IMR-90 (cell line): ENCODE measurements at regions not wholly inside any gene's neighbourhood (a gene's known extent, or its start where the extent isn't known, plus 50 kb on each side); places are given as distances from the start of the nearest gene placed in this dataset.

Experiments
- ATAC-seq: fragments of 200-7000 bp; cut with Tn5 transposase; 2 replicates; pipeline ENCODE4 v1.9.1; 2020; ENCODE audit warnings: low read depth, mild to moderate bottlenecking, moderate library complexity
- BruUV-seq: library from RNA; stranded (reverse); fragments of 400-500 nt; replicated peaks from 2 replicates; lab custom pipeline; 2021; lab: Mats Ljungman, UMichigan
- CTCF ChIA-PET: fragments of 300-600 bp; formaldehyde crosslinking; extraction: SDS; loops from one replicate; lab custom pipeline; 2021; ENCODE audit warnings: antibody characterized with exemption; lab: Yijun Ruan, JAX
- POLR2A ChIA-PET: fragments of 300-600 bp; sonication (Branson Sonifier 250); formaldehyde crosslinking; loops from one replicate; lab custom pipeline; 2022; ENCODE audit warnings: antibody characterized with exemption; ENCODE audit not compliant: unreplicated experiment; lab: Charles Lee
- DNase-seq: peaks from one replicate; pipeline ENCODE4 v3.0.0; 2013
- H2AFZ ChIP-seq: replicated peaks from 2 replicates; pipeline ENCODE3; 2013; ENCODE audit warnings: low read length, mild to moderate bottlenecking; ENCODE audit not compliant: poor library complexity
- H2AK5ac ChIP-seq: 2 replicates; pipeline ENCODE4 v1.6.1; 2013; ENCODE audit warnings: low read depth, low read length, inconsistent platforms
- H2AK9ac ChIP-seq: replicated peaks from 2 replicates; pipeline ENCODE3; 2013; ENCODE audit warnings: mild to moderate bottlenecking, low read depth, low read length, moderate library complexity; ENCODE audit not compliant: poor library complexity
- H2BK120ac ChIP-seq: 2 replicates; pipeline ENCODE4 v1.6.1; 2013; ENCODE audit warnings: low read depth, low read length, inconsistent platforms
- H2BK15ac ChIP-seq: 3 replicates; pipeline ENCODE4 v1.6.1; 2013; ENCODE audit warnings: low read depth, low read length, inconsistent platforms
- H2BK20ac ChIP-seq: 2 replicates; pipeline ENCODE4 v1.6.1; 2013; ENCODE audit warnings: low read depth, mild to moderate bottlenecking, inconsistent platforms, low read length, moderate library complexity
- H2BK5ac ChIP-seq: 2 replicates; pipeline ENCODE4 v1.6.1; 2013; ENCODE audit warnings: mild to moderate bottlenecking, low read depth, low read length, inconsistent platforms; ENCODE audit not compliant: poor library complexity, severe bottlenecking
- H3K14ac ChIP-seq: replicated peaks from 2 replicates; pipeline ENCODE4 v1.6.1; 2013; ENCODE audit warnings: low read depth, low read length, inconsistent platforms
- H3K18ac ChIP-seq: 2 replicates; pipeline ENCODE4 v1.6.1; 2013; ENCODE audit warnings: low read depth, low read length, control low read depth
- H3K23ac ChIP-seq: 2 replicates; pipeline ENCODE4 v1.6.1; 2013; ENCODE audit warnings: low read depth, low read length, inconsistent platforms
- H3K27ac ChIP-seq: 2 replicates; pipeline ENCODE4 v1.5.1; 2013; ENCODE audit warnings: mild to moderate bottlenecking, control low read depth, low read length; ENCODE audit not compliant: insufficient read depth
- H3K27me3 ChIP-seq: 2 replicates; pipeline ENCODE4 v1.6.1; 2013; ENCODE audit warnings: low read length; ENCODE audit not compliant: control insufficient read depth, insufficient read depth
- H3K36me3 ChIP-seq: 2 replicates; pipeline ENCODE4 v1.6.1; 2013; ENCODE audit warnings: low read length, mixed read lengths; ENCODE audit not compliant: control insufficient read depth, insufficient read depth
- H3K4ac ChIP-seq: 2 replicates; pipeline ENCODE4 v1.6.1; 2013; ENCODE audit warnings: low read depth, low read length, inconsistent platforms
- H3K4me1 ChIP-seq: 2 replicates; pipeline ENCODE4 v1.6.1; 2013; ENCODE audit warnings: low read length, mixed read lengths; ENCODE audit not compliant: control insufficient read depth, insufficient read depth
- H3K4me2 ChIP-seq: 2 replicates; pipeline ENCODE4 v1.6.1; 2013; ENCODE audit warnings: low read depth, mild to moderate bottlenecking, control low read depth, low read length, moderate library complexity
- H3K4me3 ChIP-seq: 2 replicates; pipeline ENCODE4 v1.5.1; 2013; ENCODE audit warnings: low read depth, mild to moderate bottlenecking, control low read depth, low read length, moderate library complexity; ENCODE audit not compliant: insufficient read depth
- H3K56ac ChIP-seq: 2 replicates; pipeline ENCODE4 v1.6.1; 2013; ENCODE audit warnings: low read length, inconsistent platforms; ENCODE audit not compliant: insufficient read depth; ENCODE audit errors: extremely low read depth
- H3K79me1 ChIP-seq, 2 experiments: 2 replicates each; pipeline ENCODE4 v1.6.1; 2013; ENCODE audit warnings: low read length in 2 of 2, inconsistent platforms in 1 of 2, low read depth in 1 of 2
- H3K9ac ChIP-seq: 2 replicates; pipeline ENCODE4 v1.6.1; 2013; ENCODE audit warnings: low read depth, low read length, control low read depth
- H3K9me1 ChIP-seq: 2 replicates; pipeline ENCODE4 v1.6.1; 2013; ENCODE audit warnings: low read length, inconsistent platforms; ENCODE audit not compliant: insufficient read depth
- H3K9me3 ChIP-seq: 2 replicates; pipeline ENCODE4 v1.6.1; 2013; ENCODE audit warnings: low read length; ENCODE audit not compliant: control insufficient read depth, insufficient read depth
- H4K20me1 ChIP-seq: 2 replicates; pipeline ENCODE4 v1.6.1; 2013; ENCODE audit warnings: low read length, inconsistent platforms; ENCODE audit not compliant: insufficient read depth
- H4K5ac ChIP-seq: 2 replicates; pipeline ENCODE4 v1.6.1; 2013; ENCODE audit warnings: mild to moderate bottlenecking, low read depth, low read length, control low read depth
- H4K8ac ChIP-seq, 2 experiments: 2 replicates each; pipeline ENCODE4 v1.6.1; 2013; ENCODE audit warnings: low read depth in 2 of 2, low read length in 2 of 2, control low read depth in 1 of 2, inconsistent platforms in 1 of 2
- H4K91ac ChIP-seq: 2 replicates; pipeline ENCODE4 v1.6.1; 2013; ENCODE audit warnings: low read depth, low read length, inconsistent platforms; ENCODE audit not compliant: insufficient read depth
- CEBPB ChIP-seq: IDR thresholded peaks from 2 replicates; pipeline ENCODE4 v1.6.1; 2012; ENCODE audit warnings: low read depth, low read length, improper control_type of control experiment
- CHD1 ChIP-seq: IDR thresholded peaks from 2 replicates; pipeline ENCODE4 v1.6.1; 2012; ENCODE audit warnings: low read depth, low read length, improper control_type of control experiment
- CTCF ChIP-seq: conservative IDR thresholded peaks from 2 replicates; pipeline ENCODE4 v1.5.1; 2012; ENCODE audit warnings: mild to moderate bottlenecking, low read depth, low read length, improper control_type of control experiment
- ELK1 ChIP-seq: fragments of 150-350 bp; IDR thresholded peaks from 2 replicates; pipeline ENCODE4 v1.6.1; 2016; ENCODE audit warnings: low read depth, mild to moderate bottlenecking, low read length, moderate library complexity, borderline replicate concordance
- MAFK ChIP-seq: IDR thresholded peaks from 2 replicates; pipeline ENCODE4 v1.6.1; 2012; ENCODE audit warnings: low read depth, low read length, improper control_type of control experiment
- MXI1 ChIP-seq: IDR thresholded peaks from 2 replicates; pipeline ENCODE4 v1.6.1; 2012; ENCODE audit warnings: low read depth, mild to moderate bottlenecking, low read length, moderate library complexity, borderline replicate concordance
- POLR2A ChIP-seq: IDR thresholded peaks from 2 replicates; pipeline ENCODE4 v1.6.1; 2012; ENCODE audit warnings: mild to moderate bottlenecking, low read depth, low read length
- RAD21 ChIP-seq: IDR thresholded peaks from 2 replicates; pipeline ENCODE4 v1.6.1; 2012; ENCODE audit warnings: low read length, improper control_type of control experiment
- SMC3 ChIP-seq: fragments of 150-350 bp; IDR thresholded peaks from 2 replicates; pipeline ENCODE4 v1.6.1; 2016; ENCODE audit warnings: low read depth, mild to moderate bottlenecking, antibody characterized with exemption, low read length, moderate library complexity
- USF2 ChIP-seq: fragments of 150-350 bp; IDR thresholded peaks from 2 replicates; pipeline ENCODE4 v1.6.1; 2017; ENCODE audit warnings: mild to moderate bottlenecking, antibody characterized with exemption, low read length, low read depth
- WGBS, 2 experiments: methylation state at CpG; one replicate each; pipeline versions ENCODE4 v1.1.5 to v1.1.7; 2013; ENCODE audit warnings: missing lambda C conversion rate in 2 of 2; ENCODE audit not compliant: insufficient read length in 1 of 2; ENCODE audit errors: extremely low coverage in 2 of 2; 5-methylcytosine and 5-hydroxymethylcytosine counted together
- dilution Hi-C: fragments of 300-500 bp; cut with HindIII; formaldehyde crosslinking; loops from one replicate; pipeline ENCODE4 v1.14.3; 2018; ENCODE audit warnings: low sequenced_read_pairs; ENCODE audit not compliant: unreplicated experiment
- in situ Hi-C: fragments of 300-500 bp; cut with MboI; formaldehyde crosslinking; loops from 3 replicates; pipeline ENCODE4 v1.14.3; 2019; ENCODE audit warnings: low sequenced_read_pairs, inconsistent platforms, mixed read lengths
- intact Hi-C: fragments of 100-400 bp; cut with micrococcal nuclease; formaldehyde crosslinking; loops from 2 replicates; pipeline ENCODE4 v1.10.0; 2022

GRCh38 chr3:64432870-64433269 is 207.6 kb upstream of the PRICKLE2 start:
- H3K9ac ChIP-seq = no peak overlapping the region
- no peaks in the 10 kb centered on the region; the same call in 1 of the 2 replicates for H3K4me1 ChIP-seq
- DNase-seq (no peak), ATAC-seq (no peak)
- H3K18ac ChIP-seq = no peak overlapping the region
- H2BK5ac ChIP-seq = no peak overlapping the region
- intact Hi-C loops (no loop called here), in situ Hi-C loops (no loop called here), dilution Hi-C loops (no loop called here)
- H3K23ac ChIP-seq = no peak overlapping the region
- H3K14ac ChIP-seq = no peak overlapping the region
- TF ChIP-seq RAD21 (no peak), MAFK (no peak), CEBPB (no peak), CTCF (no peak), MXI1 (no peak), POLR2A (no peak), USF2 (no peak), SMC3 (no peak), CHD1 (no peak), ELK1 (no peak)
- H2AK9ac ChIP-seq = no peak overlapping the region
- no peak overlapping the region for H2BK15ac ChIP-seq
- H2AK5ac ChIP-seq = no peak overlapping the region
- no peak overlapping the region for H3K27ac ChIP-seq
- no peak overlapping the region for H3K4me2 ChIP-seq
- POLR2A ChIA-PET = no interaction called here
- no TSS peak for BruUV-seq
- no peaks in the 10 kb centered on the region for H4K20me1 ChIP-seq
- no peak overlapping the region for H4K5ac ChIP-seq
- no peak overlapping the region for H2BK20ac ChIP-seq
- CTCF ChIA-PET = no interaction called here
- H3K56ac ChIP-seq = no peak overlapping the region
- H2AFZ ChIP-seq = no peak overlapping the region
- peaks cover 6% of the 10 kb centered on the region for H3K9me3 ChIP-seq
- no peaks in the 10 kb centered on the region for H3K27me3 ChIP-seq
- no peak overlapping the region for H4K91ac ChIP-seq
- H3K4ac ChIP-seq = no peak overlapping the region
- H2BK120ac ChIP-seq = no peak overlapping the region
- H3K36me3 ChIP-seq = peaks cover 2% of the 10 kb centered on the region; the same call in 1 of the 2 replicates
- no CpG with 5 or more reads among the region's 3 CpGs for WGBS, 2 experiments
- H4K8ac ChIP-seq = no peak overlapping the region
- H3K4me3 ChIP-seq = no peak overlapping the region
- no peaks in the 10 kb centered on the region for H3K9me1 ChIP-seq
- no peaks in the 10 kb centered on the region for H3K79me1 ChIP-seq
